ENCODE measurements at regions not wholly inside any gene's neighbourhood (a gene's known extent, or its start where the extent isn't known, plus 50 kb on each side); places are given as distances from the start of the nearest gene placed in this dataset.

DNA sequence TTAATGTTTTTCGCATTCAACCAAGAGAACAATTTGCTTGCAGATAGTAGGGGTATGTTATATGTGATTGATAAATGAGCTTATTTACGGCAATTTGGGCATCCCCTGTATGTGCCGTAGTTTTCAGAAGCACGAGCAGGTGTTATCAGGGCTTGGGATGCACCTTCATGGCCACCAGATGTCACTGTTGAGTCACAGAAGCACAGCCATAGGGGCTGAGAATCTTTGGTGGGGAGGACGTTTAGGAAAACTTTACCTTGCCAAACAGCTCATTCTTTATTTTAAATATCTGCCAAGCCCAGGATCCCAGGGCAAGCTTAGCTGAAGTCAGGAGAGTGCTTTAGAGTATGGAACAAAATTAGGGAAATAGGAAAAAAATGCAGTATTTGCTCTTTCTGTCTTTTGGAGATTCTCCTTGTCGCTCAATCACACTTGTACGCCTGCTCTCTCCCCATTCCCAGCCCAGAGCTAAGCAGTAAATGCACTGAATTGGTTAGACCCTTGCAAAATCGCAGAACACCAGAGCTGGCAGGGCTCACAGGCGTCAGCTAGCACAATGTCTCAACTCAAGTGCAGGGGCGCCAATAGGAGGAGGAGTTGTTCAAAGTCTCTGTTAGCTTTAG is 93.6 kb upstream of the MPHOSPH6 start:
- H3K4me1 ChIP-seq (ENCODE audit: control insufficient read depth in 1 of 2, insufficient read depth in 2 of 2, low read depth in 1 of 2, low read length in 1 of 2): no peaks in the 10 kb centered on the region
- DNase-seq: peak; percentile 51
- H4K20me1 ChIP-seq (ENCODE audit: insufficient read depth): no peaks in the 10 kb centered on the region
- no peaks in the 10 kb centered on the region for H3F3A ChIP-seq (replicated peaks; ENCODE audit: insufficient read depth)
- no peak overlapping the region for H3K4me2 ChIP-seq
- no peak overlapping the region for H3K27ac ChIP-seq (ENCODE audit: low read depth in 2 of 2, low read length in 1 of 2)
- no peaks in the 10 kb centered on the region for H3K9me3 ChIP-seq
- H3K9me2 ChIP-seq: no peaks in the 10 kb centered on the region
- WGBS (ENCODE audit: low lambda C conversion rate): 22% methylated on average over 10 of the region's 10 CpGs
- no peak overlapping the region; a peak in 1 of 4 replicates for H3K4me3 ChIP-seq (ENCODE audit: low read depth in 2 of 2, low read length in 1 of 2)
- POLR2A ChIA-PET: interaction anchor here (0.7 kb wide), 1 partner anchor 193 kb away, joined by 3 read pairs; no protein-coding TSS in a partner anchor
- TF ChIP-seq RAD21 (IDR thresholded peaks at IDR 0.05; ENCODE audit: low read length) (peak; percentile 89), RCOR1 (IDR thresholded peaks at IDR 0.05; ENCODE audit: low read length) (no peak), SMC3 (IDR thresholded peaks at IDR 0.05; ENCODE audit: low read depth, low read length) (peak; percentile 78)
- TF ChIP-seq, protein P1, sequence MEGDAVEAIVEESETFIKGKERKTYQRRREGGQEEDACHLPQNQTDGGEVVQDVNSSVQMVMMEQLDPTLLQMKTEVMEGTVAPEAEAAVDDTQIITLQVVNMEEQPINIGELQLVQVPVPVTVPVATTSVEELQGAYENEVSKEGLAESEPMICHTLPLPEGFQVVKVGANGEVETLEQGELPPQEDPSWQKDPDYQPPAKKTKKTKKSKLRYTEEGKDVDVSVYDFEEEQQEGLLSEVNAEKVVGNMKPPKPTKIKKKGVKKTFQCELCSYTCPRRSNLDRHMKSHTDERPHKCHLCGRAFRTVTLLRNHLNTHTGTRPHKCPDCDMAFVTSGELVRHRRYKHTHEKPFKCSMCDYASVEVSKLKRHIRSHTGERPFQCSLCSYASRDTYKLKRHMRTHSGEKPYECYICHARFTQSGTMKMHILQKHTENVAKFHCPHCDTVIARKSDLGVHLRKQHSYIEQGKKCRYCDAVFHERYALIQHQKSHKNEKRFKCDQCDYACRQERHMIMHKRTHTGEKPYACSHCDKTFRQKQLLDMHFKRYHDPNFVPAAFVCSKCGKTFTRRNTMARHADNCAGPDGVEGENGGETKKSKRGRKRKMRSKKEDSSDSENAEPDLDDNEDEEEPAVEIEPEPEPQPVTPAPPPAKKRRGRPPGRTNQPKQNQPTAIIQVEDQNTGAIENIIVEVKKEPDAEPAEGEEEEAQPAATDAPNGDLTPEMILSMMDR (IDR thresholded peaks at IDR 0.05): peak; percentile 97
- H3K36me3 ChIP-seq (replicated peaks in 1 of 2; ENCODE audit: control insufficient read depth in 1 of 2, insufficient read depth in 2 of 2, low read length in 1 of 2): no peaks in the 10 kb centered on the region
- CTCF ChIA-PET: interaction anchor here (0.5 to 4.9 kb wide), 87 partner anchors 9 to 1049 kb away, joined by 3 to 68 read pairs (median 4); no protein-coding TSS in a partner anchor
- H2AFZ ChIP-seq (ENCODE audit: low read depth): no peak overlapping the region
- H3K27me3 ChIP-seq (ENCODE audit: insufficient read depth): peaks cover 14% of the 10 kb centered on the region
- no peaks in the 10 kb centered on the region for H3K79me2 ChIP-seq (ENCODE audit: insufficient read depth)
- no peak overlapping the region for H3K9ac ChIP-seq

DNA sequence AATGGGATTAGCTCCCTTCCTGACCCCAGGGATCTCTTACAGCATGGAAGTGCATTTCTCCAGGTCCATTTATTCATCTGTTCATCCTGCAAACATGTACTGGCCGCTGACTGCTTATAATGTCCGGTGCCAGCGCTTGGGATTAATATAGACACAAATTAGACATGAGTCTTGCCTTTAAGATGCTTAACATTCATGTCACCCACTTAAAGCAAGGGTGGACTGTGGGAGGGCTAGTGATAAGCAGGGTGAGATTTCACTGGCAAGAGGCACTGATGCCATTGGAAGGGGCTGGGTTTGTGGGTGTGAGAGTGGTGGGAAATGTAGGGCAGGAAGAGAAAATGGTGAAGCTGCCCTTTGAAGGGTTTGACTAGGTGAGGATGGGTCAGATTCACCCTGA is 92.2 kb upstream of the MPHOSPH6 start:
- H3K9ac ChIP-seq: no peak overlapping the region
- H4K20me1 ChIP-seq (ENCODE audit: insufficient read depth): no peaks in the 10 kb centered on the region
- no peaks in the 10 kb centered on the region for H3K36me3 ChIP-seq (replicated peaks in 1 of 2; ENCODE audit: control insufficient read depth in 1 of 2, insufficient read depth in 2 of 2, low read length in 1 of 2)
- no peak overlapping the region for H3K27ac ChIP-seq (ENCODE audit: low read depth in 2 of 2, low read length in 1 of 2)
- no peak for DNase-seq
- CTCF ChIA-PET: interaction anchor here (0.9 to 4.9 kb wide), 17 partner anchors 11 to 381 kb away, joined by 3 to 68 read pairs (median 10); no protein-coding TSS in a partner anchor
- TF ChIP-seq SIN3A (IDR thresholded peaks at IDR 0.05; ENCODE audit: borderline replicate concordance, low read depth, low read length): no peak
- no peak for TF ChIP-seq MXI1 (IDR thresholded peaks at IDR 0.05; ENCODE audit: low read depth, low read length)
- TF ChIP-seq, protein P2, sequence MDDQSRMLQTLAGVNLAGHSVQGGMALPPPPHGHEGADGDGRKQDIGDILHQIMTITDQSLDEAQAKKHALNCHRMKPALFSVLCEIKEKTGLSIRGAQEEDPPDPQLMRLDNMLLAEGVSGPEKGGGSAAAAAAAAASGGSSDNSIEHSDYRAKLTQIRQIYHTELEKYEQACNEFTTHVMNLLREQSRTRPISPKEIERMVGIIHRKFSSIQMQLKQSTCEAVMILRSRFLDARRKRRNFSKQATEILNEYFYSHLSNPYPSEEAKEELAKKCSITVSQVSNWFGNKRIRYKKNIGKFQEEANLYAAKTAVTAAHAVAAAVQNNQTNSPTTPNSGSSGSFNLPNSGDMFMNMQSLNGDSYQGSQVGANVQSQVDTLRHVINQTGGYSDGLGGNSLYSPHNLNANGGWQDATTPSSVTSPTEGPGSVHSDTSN (IDR thresholded peaks at IDR 0.05): no peak
- TF ChIP-seq NRF1 (IDR thresholded peaks at IDR 0.05; ENCODE audit: low read depth, low read length): no peak
- no peaks in the 10 kb centered on the region for H3F3A ChIP-seq (replicated peaks; ENCODE audit: insufficient read depth)
- no peaks in the 10 kb centered on the region for H3K9me2 ChIP-seq
- H3K4me2 ChIP-seq: no peak overlapping the region
- 2% methylated on average over 3 of the region's 3 CpGs for WGBS (ENCODE audit: low lambda C conversion rate)
- no peak overlapping the region for H3K4me3 ChIP-seq (ENCODE audit: low read depth in 2 of 2, low read length in 1 of 2)
- peaks cover 14% of the 10 kb centered on the region for H3K27me3 ChIP-seq (ENCODE audit: insufficient read depth)
- H2AFZ ChIP-seq (ENCODE audit: low read depth): no peak overlapping the region
- no peaks in the 10 kb centered on the region for H3K4me1 ChIP-seq (ENCODE audit: control insufficient read depth in 1 of 2, insufficient read depth in 2 of 2, low read depth in 1 of 2, low read length in 1 of 2)
- H3K9me3 ChIP-seq: no peaks in the 10 kb centered on the region
- POLR2A ChIA-PET: no interaction called here
- H3K79me2 ChIP-seq (ENCODE audit: insufficient read depth): no peaks in the 10 kb centered on the region

All from SK-N-SH (cell line).